ENCODE measurements at regions not wholly inside any gene's neighbourhood (a gene's known extent, or its start where the extent isn't known, plus 50 kb on each side); places are given as distances from the start of the nearest gene placed in this dataset.

- TF ChIP-seq POLR2A (IDR thresholded peaks at IDR 0.05; ENCODE audit: low read length) (no peak), GATA1 (IDR thresholded peaks at IDR 0.05; ENCODE audit: low read depth, low read length) (no peak)
These were observed 404.3 kb downstream of the PID1 start for GRCh38 chr2:228866781-228867180.
